ENCODE measurements at regions not wholly inside any gene's neighbourhood (a gene's known extent, or its start where the extent isn't known, plus 50 kb on each side); places are given as distances from the start of the nearest gene placed in this dataset.

GRCh38 chr6:108751851-108752732, 96.1 kb upstream of the ARMC2 start:
- peak; percentile 35 for DNase-seq

- DNase-seq, result peak; percentile 43
Observed at GRCh38 chr6:108752733-108753590, 95.3 kb upstream of the ARMC2 start.

- DNase-seq, result no peak
Observed at GRCh38 chr6:108755257-108756240, 92.7 kb upstream of the ARMC2 start.

GRCh38 chr6:108757357-108757756, 90.9 kb upstream of the ARMC2 start:
- DNase-seq, result no peak

- no peak for DNase-seq
Observed at GRCh38 chr6:108758884-108759283, 89.3 kb upstream of the ARMC2 start.

- DNase-seq, result no peak
Observed at GRCh38 chr6:108760126-108761050, 87.8 kb upstream of the ARMC2 start.

- DNase-seq, result no peak
Observed at GRCh38 chr6:108762394-108762793, 85.8 kb upstream of the ARMC2 start.

GRCh38 chr6:108763931-108764579, 84.2 kb upstream of the ARMC2 start:
- no peak for DNase-seq

- no peak for DNase-seq
Observed at GRCh38 chr6:108764580-108764950, 83.7 kb upstream of the ARMC2 start.

GRCh38 chr6:108765495-108765894, 82.7 kb upstream of the ARMC2 start:
- DNase-seq, result no peak

- DNase-seq, result no peak
Observed at GRCh38 chr6:108766419-108766818, 81.8 kb upstream of the ARMC2 start.

- no peak for DNase-seq
Observed at GRCh38 chr6:108766886-108767285, 81.3 kb upstream of the ARMC2 start.

- no peak for DNase-seq
Observed at GRCh38 chr6:108767418-108768165, 80.6 kb upstream of the ARMC2 start.

- no peak for DNase-seq
Observed at GRCh38 chr6:108768166-108768555, 80.1 kb upstream of the ARMC2 start.

- DNase-seq, result no peak
Observed at GRCh38 chr6:108768792-108769524, 79.3 kb upstream of the ARMC2 start.

- DNase-seq, result no peak
Observed at GRCh38 chr6:108771421-108771820, 76.8 kb upstream of the ARMC2 start.

GRCh38 chr6:108774555-108774954, 73.7 kb upstream of the ARMC2 start:
- no peak for DNase-seq

GRCh38 chr6:108777536-108777935, 70.7 kb upstream of the ARMC2 start:
- DNase-seq, result no peak

- no peak for DNase-seq
Observed at GRCh38 chr6:108778421-108779186, 69.6 kb upstream of the ARMC2 start.
